ENCODE measurements at regions not wholly inside any gene's neighbourhood (a gene's known extent, or its start where the extent isn't known, plus 50 kb on each side); places are given as distances from the start of the nearest gene placed in this dataset.

DNA sequence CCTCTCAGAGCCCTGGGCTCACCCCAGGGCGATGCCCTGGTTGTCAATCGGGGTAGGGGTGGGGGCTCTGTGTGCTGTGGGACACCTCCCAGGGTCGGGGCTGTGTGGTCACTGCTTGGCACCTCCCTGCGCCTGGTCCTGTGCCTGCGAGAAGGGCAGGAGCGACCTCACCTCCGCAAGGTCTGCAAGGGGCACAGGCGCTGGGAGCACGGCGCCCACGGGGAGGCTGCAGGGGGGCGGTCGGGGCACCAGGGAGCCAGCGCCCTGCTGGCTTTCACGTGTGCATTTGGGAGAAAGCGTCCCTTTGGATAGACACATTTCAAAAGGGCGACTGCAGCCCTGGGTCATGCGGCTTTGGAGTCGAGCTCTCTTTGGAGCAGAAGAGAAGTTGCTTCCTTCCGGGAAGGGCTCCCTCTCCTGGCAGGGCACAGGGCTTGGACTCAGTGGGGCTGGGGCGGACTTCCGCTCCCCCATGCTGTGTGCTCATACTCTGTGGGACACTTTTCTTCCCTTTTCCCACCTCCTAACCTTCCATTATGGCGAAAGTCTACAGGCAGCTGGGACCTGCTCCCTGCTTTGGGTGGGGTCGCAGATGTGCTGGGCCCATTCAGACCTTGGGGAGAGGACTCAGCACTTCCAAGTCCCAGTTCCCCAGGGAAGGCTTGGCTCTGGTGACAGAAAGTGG lies 52.9 kb upstream of the SLC28A3 start:
- no peak for DNase-seq (ENCODE audit: low spot score)

DNA sequence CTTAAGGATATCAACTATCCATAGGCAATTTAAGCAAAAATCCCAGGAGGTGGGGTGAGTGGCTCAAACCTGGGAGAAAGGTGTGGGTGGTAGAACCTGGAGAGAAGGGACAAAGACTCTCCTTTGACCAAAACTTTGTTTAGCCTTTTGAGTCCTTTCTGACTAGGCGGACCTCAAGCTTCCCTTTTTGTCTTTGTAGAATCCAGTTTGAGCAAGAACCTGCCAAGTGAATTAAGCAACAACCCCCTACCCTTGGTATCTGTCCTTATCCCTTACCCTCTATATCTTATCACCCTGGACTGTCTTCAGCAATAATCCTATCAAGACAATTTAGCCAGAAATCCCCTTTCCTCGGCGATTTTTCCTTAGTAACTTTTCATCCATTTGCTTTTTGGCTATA lies 53.5 kb upstream of the SLC28A3 start:
- DNase-seq (ENCODE audit: low spot score): no peak

DNA sequence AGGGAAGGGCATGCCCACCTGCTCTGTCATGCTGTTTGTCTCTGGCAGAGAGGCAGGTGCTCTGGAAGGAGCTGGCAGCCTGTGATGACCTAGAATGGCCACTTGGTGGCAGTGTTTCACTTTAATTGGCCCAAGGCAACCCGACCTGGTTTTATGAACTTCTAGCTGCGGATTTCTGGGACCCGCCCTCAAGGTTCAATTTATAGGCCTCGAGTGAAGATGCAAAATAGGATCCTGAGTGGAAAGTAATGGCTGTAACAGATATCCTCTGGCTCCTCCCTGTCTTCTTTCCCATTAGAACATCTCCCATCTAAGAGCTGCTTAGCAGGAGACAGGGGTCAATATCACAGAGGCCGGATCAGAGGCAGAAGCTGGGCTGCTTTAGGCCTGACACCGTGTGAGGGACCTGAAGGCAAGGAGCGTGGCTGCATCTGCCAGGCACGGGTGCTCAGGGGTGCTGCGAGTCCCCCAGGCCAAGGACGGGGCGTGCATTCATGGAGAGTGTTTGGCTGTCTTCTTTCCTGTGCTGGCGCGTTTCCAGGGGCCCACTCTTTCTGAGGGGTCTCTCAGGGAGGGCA lies 56.7 kb upstream of the SLC28A3 start:
- peak; percentile 72 for DNase-seq (ENCODE audit: low spot score)

- DNase-seq (ENCODE audit: low spot score): no peak
These were observed 57.3 kb upstream of the SLC28A3 start for GRCh38 chr9:84397822-84398221.

DNA sequence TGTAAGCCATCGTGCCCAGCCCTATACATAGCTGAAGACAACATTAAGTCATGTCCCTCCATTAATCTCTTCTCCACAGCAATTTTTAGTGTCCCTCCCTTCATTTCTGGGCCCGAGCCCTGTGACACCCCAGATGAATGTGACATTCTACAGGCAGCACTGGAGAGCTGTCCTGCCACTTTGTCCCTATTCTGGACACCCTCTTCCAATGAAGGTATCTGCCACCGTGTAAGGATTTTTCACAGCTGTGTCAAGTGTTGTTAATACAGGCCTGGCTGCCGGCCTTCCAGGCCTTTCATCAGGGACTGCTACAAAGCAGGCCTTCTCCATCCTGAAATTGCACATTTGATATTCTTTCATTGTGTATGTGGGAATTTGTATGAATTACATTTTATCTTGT lies 62.0 kb upstream of the SLC28A3 start:
- no peak for DNase-seq (ENCODE audit: low spot score)

- no peak for DNase-seq (ENCODE audit: low spot score)
These were observed 62.7 kb upstream of the SLC28A3 start for GRCh38 chr9:84403288-84403687.

GRCh38 chr9:84404095-84404686 lies 63.6 kb upstream of the SLC28A3 start:
- DNase-seq (ENCODE audit: low spot score): no peak

- no peak for DNase-seq (ENCODE audit: low spot score)
These were observed 65.1 kb upstream of the SLC28A3 start for GRCh38 chr9:84405667-84406066.

GRCh38 chr9:84408416-84408815 lies 67.9 kb upstream of the SLC28A3 start:
- DNase-seq (ENCODE audit: low spot score): no peak

- DNase-seq (ENCODE audit: low spot score): no peak
These were observed 71.2 kb upstream of the SLC28A3 start for GRCh38 chr9:84411683-84412267.

DNA sequence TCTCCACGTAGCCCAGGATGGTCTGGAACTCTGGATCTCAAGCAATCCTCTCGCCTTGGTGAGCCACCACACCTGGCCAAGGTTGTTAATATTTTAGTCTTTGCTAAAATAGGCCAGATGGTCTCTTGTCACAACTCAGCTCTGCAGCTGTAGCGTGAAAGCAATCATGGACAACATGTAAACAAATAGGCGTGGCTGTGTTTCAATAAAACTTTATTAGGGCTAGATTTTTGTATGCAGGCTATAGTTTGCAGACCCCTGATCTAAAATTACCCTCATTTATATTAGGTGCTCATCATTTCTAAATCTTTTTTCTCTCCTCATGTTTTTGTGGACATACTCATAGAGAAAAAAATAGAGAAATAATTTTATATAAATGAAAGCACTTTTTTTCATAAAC lies 72.1 kb upstream of the SLC28A3 start:
- no peak for DNase-seq (ENCODE audit: low spot score)

DNA sequence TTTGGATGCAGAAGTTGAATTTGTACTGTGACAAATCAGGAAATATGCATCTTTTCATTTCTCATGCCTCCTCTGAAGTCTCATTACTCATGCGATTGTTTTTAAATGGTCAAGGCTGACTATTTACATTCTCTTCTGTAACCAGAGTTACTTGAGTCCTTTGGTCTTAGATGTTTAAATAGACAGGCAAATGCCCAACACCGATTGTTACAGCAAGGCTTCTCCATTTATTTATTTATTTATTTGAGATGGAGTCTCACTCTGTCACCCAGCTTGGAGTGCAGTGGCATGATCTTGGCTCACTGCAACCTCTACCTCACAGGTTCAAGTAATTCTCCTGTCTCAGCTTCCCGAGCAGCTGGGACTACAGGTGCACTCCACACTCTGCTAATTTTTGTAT lies 72.7 kb upstream of the SLC28A3 start:
- DNase-seq (ENCODE audit: low spot score): no peak

GRCh38 chr9:84419031-84419602 lies 78.6 kb upstream of the SLC28A3 start:
- no peak for DNase-seq (ENCODE audit: low spot score)

DNA sequence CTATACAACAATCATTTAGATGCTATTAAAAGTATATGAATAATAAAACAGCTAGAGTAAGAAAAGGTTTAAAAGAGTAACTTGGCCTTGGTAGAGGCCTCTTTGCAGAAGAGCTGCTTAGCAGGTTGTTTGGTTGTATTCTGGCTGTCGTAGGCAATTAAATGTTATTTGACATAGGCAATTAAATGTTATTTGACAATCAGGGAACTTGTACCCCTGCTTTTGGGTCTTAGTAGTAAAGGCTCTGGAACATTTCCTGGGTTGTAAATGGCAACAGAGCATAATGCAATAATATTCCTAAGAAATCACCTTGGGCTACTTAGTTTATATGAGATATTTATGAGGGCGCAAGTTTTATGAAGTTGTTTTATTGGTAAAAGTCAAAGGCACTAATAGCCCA lies 84.4 kb upstream of the SLC28A3 start:
- DNase-seq (ENCODE audit: low spot score): no peak

- DNase-seq (ENCODE audit: low spot score): no peak
These were observed 92.2 kb upstream of the SLC28A3 start for GRCh38 chr9:84432746-84433145.

- no peak for DNase-seq (ENCODE audit: low spot score)
These were observed 95.3 kb upstream of the SLC28A3 start for GRCh38 chr9:84435902-84436301.

DNA sequence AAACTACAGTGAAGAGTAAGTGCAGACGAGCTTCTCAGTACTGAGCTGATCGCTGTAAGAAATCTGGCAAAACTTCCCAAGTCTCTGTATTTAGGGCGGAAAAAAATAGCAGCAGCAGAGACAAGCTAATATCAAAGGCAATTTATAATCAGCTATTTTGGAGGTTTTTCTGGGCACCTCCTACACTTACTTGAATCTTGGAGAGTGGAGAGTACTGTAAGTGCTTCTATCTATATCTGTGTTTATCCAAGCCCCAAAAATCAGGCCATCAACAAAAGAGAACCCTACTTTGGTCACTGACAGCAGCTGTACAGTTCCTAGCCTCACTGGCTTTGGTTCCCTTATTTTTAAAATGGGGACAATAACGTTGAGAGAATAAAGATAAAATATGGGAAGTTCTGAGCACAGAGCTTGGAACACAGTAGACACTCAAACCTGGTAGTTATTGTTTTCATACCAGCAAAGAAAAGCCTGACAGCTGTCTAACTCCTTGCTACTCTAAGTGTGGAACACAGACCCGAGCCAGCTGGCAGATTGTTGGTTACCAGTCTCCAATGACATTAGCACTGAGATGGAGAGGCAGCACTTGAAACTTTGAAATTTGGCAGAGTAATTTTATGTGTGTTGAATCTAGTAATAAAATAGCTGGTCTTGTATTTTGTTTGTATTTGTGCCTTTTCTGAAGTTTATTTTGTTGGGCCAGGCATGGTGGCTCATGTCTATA lies 96.0 kb upstream of the SLC28A3 start:
- DNase-seq (ENCODE audit: low spot score): no peak

DNA sequence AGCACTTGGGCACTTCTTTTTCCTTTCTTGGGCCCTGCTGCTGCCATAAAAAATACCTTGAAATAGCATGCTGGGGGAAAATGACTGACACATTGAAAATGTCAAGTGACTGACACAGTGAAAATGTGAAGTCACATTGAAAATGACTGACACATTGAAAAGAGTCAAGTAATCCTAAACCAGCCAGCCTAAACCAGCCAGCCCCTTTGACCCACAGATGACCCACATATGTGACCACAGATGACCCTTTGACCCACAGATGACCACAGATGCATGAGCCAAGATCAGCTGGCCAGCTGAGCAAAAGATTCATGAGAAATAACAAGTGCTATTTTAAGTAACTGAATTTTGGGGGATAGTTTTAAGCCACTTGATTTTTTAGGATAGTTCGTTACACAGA lies 97.8 kb upstream of the SLC28A3 start:
- no peak for DNase-seq (ENCODE audit: low spot score)

GRCh38 chr9:84439250-84439649 lies 98.7 kb upstream of the SLC28A3 start:
- no peak for DNase-seq (ENCODE audit: low spot score)

DNA sequence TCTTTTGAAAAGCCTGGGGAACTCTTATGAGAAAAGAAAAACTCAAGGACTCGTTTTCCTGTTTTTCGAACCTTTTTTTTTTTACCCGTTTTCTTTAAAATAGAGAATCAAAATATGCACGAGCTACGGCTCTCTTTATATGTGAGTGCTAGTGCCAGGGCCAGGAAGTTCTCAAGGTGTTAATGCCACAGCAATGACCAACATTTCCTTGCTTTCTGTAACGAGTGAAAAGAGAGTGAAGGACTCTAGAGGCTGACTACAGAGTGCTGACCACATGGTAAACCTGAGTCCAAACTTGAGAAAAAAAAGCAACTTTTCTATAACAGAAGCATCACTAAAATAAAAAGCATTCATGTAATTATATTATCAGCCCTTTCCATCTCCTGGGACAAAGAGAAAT lies 102.2 kb upstream of the SLC28A3 start:
- DNase-seq (ENCODE audit: low spot score): no peak

DNA sequence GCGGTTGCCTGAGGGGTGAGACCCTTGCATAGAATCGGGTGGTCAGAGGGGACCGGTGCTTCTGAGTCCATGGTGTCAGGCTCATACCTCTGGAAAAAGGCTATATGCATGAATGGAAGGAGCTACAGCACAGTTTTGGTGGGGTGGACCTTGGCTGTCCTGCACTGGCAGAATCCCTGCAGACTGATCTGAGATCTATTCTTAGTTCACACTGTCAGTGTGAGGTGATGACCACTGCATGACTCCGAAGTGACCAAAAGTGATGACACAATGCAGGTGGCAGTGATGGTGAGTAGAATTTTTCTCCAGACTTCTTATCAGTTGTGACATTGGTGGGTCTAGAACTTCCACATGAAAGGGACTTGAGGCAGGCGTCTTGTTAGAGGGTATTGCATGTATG lies 105.2 kb upstream of the SLC28A3 start:
- no peak for DNase-seq (ENCODE audit: low spot score)

- no peak for DNase-seq (ENCODE audit: low spot score)
These were observed 106.7 kb upstream of the SLC28A3 start for GRCh38 chr9:84447305-84447704.

Data from activated CD4-positive, alpha-beta T cell treated with anti-CD3 and anti-CD28 coated beads, Interleukin-2, Interleukin-4, amounts not matched to agents 100 ng/mL and 50 ng/mL, durations not matched to agents 16 hours and 8 hours (primary cell).